GM13977 (cell line): ENCODE measurements at regions not wholly inside any gene's neighbourhood (a gene's known extent, or its start where the extent isn't known, plus 50 kb on each side); places are given as distances from the start of the nearest gene placed in this dataset.
A peak's percentile ranks its signal among the peaks of the same experiment; 100 is the strongest.

Source experiments
- DNase-seq: peaks from one replicate; pipeline ENCODE4 v3.0.0; 2012; ENCODE audit warnings: low spot score
- in situ Hi-C: fragments of 300-500 bp; cut with MboI; formaldehyde crosslinking; loops from one replicate; pipeline ENCODE4 v1.12.0; 2022; ENCODE audit warnings: low sequenced_read_pairs, low pct_unique_long_range_greater_than_20kb, mixed read lengths, inconsistent platforms; ENCODE audit not compliant: unreplicated experiment
- TF ChIP-seq, protein P1 (sequence below): IDR thresholded peaks from 2 replicates; pipeline ENCODE4 v1.5.1; 2012; ENCODE audit warnings: mild to moderate bottlenecking, control low read depth; ENCODE audit not compliant: insufficient read depth; ENCODE audit errors: extremely low read depth, missing control alignments

DNA sequence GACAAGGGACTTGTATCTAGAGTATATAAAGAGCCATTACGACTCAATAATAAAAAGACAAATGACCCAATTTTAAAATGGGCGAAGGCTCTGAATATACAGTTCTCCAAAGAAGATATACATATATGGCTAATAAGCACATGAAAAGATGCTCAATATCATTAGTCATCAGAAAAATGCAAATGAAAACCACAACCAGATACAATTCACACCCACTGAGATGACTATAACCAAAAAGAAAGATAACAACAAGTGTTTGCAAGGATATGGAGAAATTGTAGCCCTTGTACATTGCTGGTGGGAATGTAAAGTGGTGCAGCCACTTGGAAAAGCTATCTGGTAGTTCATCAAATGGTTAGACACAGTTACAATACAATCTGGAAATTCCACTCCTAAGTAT is 96.3 kb downstream of the TRIM29 start:
- DNase-seq: no peak
- in situ Hi-C loops: no loop called here

DNA sequence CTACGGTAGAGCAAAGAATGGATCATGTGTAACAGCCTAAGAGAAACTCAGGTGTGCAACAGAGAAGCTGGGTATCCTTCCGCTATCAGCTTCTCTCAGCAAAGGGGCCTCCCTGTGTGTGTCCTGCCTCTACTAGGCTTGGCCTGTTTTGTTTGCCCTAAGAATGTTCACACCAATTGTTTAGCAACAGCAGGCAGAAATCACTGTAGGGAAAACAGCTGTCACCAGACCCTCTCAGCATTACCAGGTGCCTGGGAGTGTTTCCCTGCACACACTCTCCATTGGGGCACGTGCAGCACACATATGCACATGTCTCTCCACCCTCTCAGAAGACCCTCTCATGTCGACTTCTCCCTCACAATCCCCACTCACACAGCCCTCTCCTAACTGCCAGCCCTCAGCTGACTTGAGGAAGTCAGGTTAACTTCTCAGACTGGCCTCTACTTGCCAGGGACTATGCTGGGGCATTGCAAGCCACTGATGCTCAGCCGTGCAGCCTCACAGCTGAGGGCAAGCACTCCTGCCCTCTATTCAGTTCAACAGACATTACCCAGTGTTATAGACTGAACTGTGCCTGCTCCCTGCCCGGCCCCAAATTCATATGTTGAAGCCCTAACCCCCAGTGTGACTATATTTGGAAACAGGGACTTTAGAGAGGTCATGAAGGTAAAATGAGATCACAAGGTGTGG is 97.6 kb downstream of the TRIM29 start:
- TF ChIP-seq, protein P1, sequence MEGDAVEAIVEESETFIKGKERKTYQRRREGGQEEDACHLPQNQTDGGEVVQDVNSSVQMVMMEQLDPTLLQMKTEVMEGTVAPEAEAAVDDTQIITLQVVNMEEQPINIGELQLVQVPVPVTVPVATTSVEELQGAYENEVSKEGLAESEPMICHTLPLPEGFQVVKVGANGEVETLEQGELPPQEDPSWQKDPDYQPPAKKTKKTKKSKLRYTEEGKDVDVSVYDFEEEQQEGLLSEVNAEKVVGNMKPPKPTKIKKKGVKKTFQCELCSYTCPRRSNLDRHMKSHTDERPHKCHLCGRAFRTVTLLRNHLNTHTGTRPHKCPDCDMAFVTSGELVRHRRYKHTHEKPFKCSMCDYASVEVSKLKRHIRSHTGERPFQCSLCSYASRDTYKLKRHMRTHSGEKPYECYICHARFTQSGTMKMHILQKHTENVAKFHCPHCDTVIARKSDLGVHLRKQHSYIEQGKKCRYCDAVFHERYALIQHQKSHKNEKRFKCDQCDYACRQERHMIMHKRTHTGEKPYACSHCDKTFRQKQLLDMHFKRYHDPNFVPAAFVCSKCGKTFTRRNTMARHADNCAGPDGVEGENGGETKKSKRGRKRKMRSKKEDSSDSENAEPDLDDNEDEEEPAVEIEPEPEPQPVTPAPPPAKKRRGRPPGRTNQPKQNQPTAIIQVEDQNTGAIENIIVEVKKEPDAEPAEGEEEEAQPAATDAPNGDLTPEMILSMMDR: no peak
- in situ Hi-C loops: no loop called here
- no peak for DNase-seq

More for the DNA sequence above, 96.3 kb downstream of the TRIM29 start:
- TF ChIP-seq, protein P1: no peak

DNA sequence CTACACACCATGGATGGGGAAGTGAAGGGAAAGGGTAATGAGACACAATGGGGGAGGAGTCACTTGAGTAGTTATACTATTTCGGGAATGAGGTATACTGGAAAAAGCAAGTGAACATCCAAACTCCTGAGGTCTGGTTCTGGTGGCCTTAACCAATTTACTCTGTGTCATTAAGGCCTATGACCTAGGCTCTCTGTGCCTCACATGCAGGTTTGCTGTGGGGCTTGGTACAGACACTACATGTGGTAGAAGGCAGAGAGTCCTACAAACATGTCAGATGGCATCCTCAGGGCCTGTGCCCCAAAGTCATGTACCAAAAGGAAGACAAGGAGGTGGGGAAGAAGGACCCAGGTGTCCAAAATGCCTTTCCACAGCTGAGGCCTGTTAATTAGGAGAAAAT is 98.9 kb downstream of the TRIM29 start:
- in situ Hi-C loops: no loop called here
- TF ChIP-seq, protein P1: no peak
- no peak for DNase-seq

DNA sequence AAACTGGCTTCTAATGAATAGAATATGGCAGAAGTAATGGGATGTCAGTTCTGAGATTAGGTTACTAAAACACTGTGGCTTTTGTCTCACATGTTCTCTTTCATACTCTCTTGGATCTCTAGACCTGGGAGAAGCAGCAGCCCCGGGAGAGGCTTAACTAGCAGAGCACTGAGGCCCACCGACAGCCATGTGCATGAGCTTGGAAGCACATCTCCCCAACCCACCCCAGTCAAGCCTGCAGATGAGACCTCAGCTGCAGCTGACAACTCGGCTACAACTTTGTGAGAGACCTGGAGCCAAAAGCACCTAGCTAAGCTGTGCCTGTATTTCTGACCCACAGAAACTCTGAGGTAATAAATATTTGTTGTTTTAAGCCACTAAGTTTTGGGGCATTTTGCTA is 100.8 kb downstream of the TRIM29 start:
- in situ Hi-C loops: no loop called here
- no peak for DNase-seq
- TF ChIP-seq, protein P1: no peak

DNA sequence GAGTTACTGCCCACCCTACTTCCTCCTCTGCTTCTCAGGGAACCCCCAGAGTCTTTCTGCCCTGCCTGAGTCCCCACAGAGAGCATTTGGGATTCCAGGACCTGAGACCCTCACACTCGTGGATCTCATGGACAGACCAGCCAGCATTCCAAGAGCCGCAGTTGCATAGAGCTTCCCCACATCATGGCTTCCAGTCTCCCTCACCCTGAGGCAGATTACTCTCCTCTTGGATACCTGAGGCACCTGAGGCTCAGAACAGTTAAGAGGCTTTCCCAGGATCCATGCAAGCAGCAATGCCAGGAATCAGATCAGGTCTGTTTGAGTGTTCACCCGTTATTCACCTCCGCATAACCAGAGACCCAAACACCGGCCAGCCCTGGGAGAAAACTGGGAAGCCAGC is 102.2 kb downstream of the TRIM29 start:
- DNase-seq: no peak
- TF ChIP-seq, protein P1: no peak
- in situ Hi-C loops: no loop called here

DNA sequence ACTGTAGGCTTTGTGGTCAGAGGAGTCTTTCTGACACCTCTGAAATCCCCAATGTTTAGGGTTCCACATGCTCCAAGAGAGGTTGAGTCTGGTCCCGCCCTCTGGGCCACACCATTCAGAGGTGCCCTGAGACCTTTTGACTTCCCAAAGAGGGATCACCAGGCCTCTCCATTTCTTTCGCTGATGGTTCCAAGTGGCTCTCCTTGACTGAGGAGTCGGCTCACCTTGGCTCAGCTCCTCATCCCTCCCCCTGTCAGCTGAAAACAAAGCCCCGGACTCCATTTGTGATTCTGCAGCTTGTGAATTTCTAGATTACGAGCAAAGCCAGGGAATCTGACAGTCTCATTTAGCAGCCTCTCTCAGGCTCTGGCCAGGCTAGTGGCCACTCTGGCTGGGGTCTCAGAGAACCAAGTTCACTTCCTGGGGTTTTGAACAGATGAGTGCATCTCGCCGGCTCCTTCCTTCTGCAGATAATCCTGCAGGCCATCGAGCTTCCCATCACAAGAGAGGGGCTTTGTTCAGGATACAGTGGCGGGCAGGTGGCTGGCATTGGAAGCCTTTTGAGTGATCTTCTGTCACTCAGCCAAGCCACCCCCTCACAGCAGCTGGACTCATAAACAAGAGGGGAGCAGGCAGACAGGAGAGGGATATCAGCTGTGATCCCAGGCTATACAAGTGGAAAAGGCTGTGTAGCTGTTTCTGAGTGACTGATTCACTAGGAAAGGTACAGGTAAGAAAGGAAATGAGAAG is 102.9 kb downstream of the TRIM29 start:
- in situ Hi-C loops: no loop called here
- TF ChIP-seq, protein P1: no peak
- peak; percentile 2 for DNase-seq
